K562 (cell line): ENCODE measurements at regions not wholly inside any gene's neighbourhood (a gene's known extent, or its start where the extent isn't known, plus 50 kb on each side); places are given as distances from the start of the nearest gene placed in this dataset.

ENCODE experiments used
- ATAC-seq: fragments of 200-7000 bp; cut with Tn5 transposase; 3 replicates; pipeline ENCODE4 v1.9.1; 2020; ENCODE audit warnings: moderate library complexity
- BruUV-seq: library from RNA; stranded (reverse); fragments of 400-500 nt; replicated peaks from 2 replicates; lab custom pipeline; 2021; lab: Mats Ljungman, UMichigan
- CTCF ChIA-PET: fragments of 300-600 bp; formaldehyde crosslinking; extraction: SDS; loops from one replicate; lab custom pipeline; 2021; ENCODE audit warnings: low intra/inter-chr PET ratio; lab: Yijun Ruan, JAX
- POLR2A ChIA-PET: fragments of 300-600, 350-650 bp; sonication (Branson Sonifier 250); formaldehyde crosslinking; extraction: SDS; loops from one replicate; lab custom pipeline; 2021; ENCODE audit warnings: antibody characterized with exemption, inconsistent platforms; lab: Yijun Ruan, JAX
- DNase-seq, 4 experiments: peaks; one replicate each; pipeline versions ENCODE4 v3.0.0 to v3.0.0-alpha.2; 2011 to 2018; ENCODE audit warnings: low spot score in 3 of 4, mixed read lengths in 3 of 4; ENCODE audit errors: extremely low read depth in 1 of 4
- FAIRE-seq: peaks from 2 replicates; lab custom pipeline; 2011; peaks lifted over from hg19 to GRCh38; lab: Jason Lieb, UNC
- H2AFZ ChIP-seq: 2 replicates; pipeline ENCODE4 v1.6.0; 2011; ENCODE audit warnings: low read depth, low read length, control low read depth, inconsistent platforms
- H3K27ac ChIP-seq: fragments of 200-600 bp; 3 replicates; pipeline ENCODE4 v1.8.0; 2011; ENCODE audit warnings: low read depth, mild to moderate bottlenecking, control low read depth, inconsistent platforms, low read length, moderate library complexity, mixed read lengths; ENCODE audit errors: extremely low read depth
- H3K27me3 ChIP-seq, 2 experiments: fragments of 300-600 bp in 1 of 2; 2 replicates in 1 of 2; 3 replicates in 1 of 2; pipeline versions ENCODE4 v1.6.0 to v1.8.0; 2011; ENCODE audit warnings: inconsistent platforms in 2 of 2, low read length in 2 of 2, mild to moderate bottlenecking in 1 of 2, mixed read lengths in 1 of 2, moderate library complexity in 1 of 2; ENCODE audit not compliant: control insufficient read depth in 2 of 2, insufficient read depth in 2 of 2
- H3K36me3 ChIP-seq: fragments of 300-600 bp; 3 replicates; pipeline ENCODE4 v1.8.0; 2011; ENCODE audit warnings: mild to moderate bottlenecking, low read length, inconsistent platforms; ENCODE audit not compliant: control insufficient read depth, insufficient read depth
- H3K4me1 ChIP-seq, 2 experiments: fragments of 200-600 bp in 1 of 2; replicated peaks in 1 of 2; 2 replicates in 1 of 2; 3 replicates in 1 of 2; pipeline versions ENCODE4 v1.5.1 to v1.8.0; 2011; ENCODE audit warnings: inconsistent platforms in 2 of 2, low read length in 2 of 2, mild to moderate bottlenecking in 1 of 2, mixed read lengths in 1 of 2, moderate library complexity in 1 of 2; ENCODE audit not compliant: control insufficient read depth in 2 of 2, insufficient read depth in 2 of 2
- H3K4me2 ChIP-seq: 2 replicates; pipeline ENCODE4 v1.6.1; 2011; ENCODE audit warnings: low read length, control low read depth, inconsistent platforms, mixed read lengths; ENCODE audit not compliant: insufficient read depth
- H3K4me3 ChIP-seq: fragments of 200-600 bp; sonication (generic), shearing (Covaris generic); 2 replicates; pipeline ENCODE4 v1.5.1; 2016; ENCODE audit warnings: control low read depth, inconsistent platforms
- H3K79me2 ChIP-seq: fragments of 200-600 bp; 3 replicates; pipeline ENCODE4 v1.8.0; 2011; ENCODE audit warnings: low read length, inconsistent platforms; ENCODE audit not compliant: control insufficient read depth, insufficient read depth
- H3K9ac ChIP-seq, 2 experiments: 2 replicates each; pipeline versions ENCODE4 v1.6.0 to v1.6.1; 2011; ENCODE audit warnings: low read depth in 2 of 2, low read length in 2 of 2, control low read depth in 1 of 2, inconsistent platforms in 1 of 2, mild to moderate bottlenecking in 1 of 2, mixed read lengths in 1 of 2; ENCODE audit not compliant: insufficient read depth in 1 of 2
- H3K9me1 ChIP-seq: one replicate; pipeline ENCODE4 v1.6.0; 2011; ENCODE audit warnings: inconsistent platforms, mild to moderate bottlenecking, low read length, moderate library complexity; ENCODE audit not compliant: control insufficient read depth, insufficient read depth
- H3K9me3 ChIP-seq: replicated peaks from 2 replicates; pipeline ENCODE4 v1.5.1; 2011; ENCODE audit warnings: low read depth, low read length, inconsistent platforms; ENCODE audit not compliant: control insufficient read depth, insufficient read depth
- H4K20me1 ChIP-seq: replicated peaks from 2 replicates; pipeline ENCODE4 v1.6.1; 2011; ENCODE audit warnings: low read length, inconsistent platforms, mixed read lengths; ENCODE audit not compliant: control insufficient read depth, insufficient read depth
- CBX1 ChIP-seq: sonication (generic); IDR thresholded peaks from 2 replicates; pipeline ENCODE4 v1.6.1; 2016; ENCODE audit warnings: antibody characterized with exemption, low read depth, mild to moderate bottlenecking
- CCNT2 ChIP-seq: IDR thresholded peaks from 2 replicates; pipeline ENCODE4 v1.6.1; 2011; ENCODE audit warnings: borderline replicate concordance, low read depth, mild to moderate bottlenecking, moderate library complexity, mixed read lengths, low read length; ENCODE audit not compliant: insufficient read length; ENCODE audit errors: extremely low read depth
- GTF2A2 ChIP-seq: IDR thresholded peaks from 2 replicates; pipeline ENCODE4 v1.6.1; 2016; ENCODE audit warnings: mild to moderate bottlenecking, missing genetic modification characterization, missing compliant biosample characterization
- HNRNPUL1 ChIP-seq: fragments of 200-400 bp; formaldehyde crosslinking; IDR thresholded peaks from 2 replicates; pipeline ENCODE4 v1.6.1; 2017; ENCODE audit warnings: low read length
- IRF2 ChIP-seq: sonication (generic); formaldehyde crosslinking; IDR thresholded peaks from 2 replicates; pipeline ENCODE4 v1.8.1; 2022; ENCODE audit warnings: mild to moderate bottlenecking, missing genetic modification reagents
- KAT2B ChIP-seq: IDR thresholded peaks from one replicate; pipeline ENCODE4 v1.6.1; 2012; ENCODE audit warnings: low read depth, mild to moderate bottlenecking, control low read depth, inconsistent platforms, low read length, moderate library complexity
- NCOA2 ChIP-seq, 2 experiments: fragments of 450-650 bp; IDR thresholded peaks; 2 replicates each; pipeline ENCODE4 v1.6.1; 2018; ENCODE audit warnings: mild to moderate bottlenecking in 2 of 2, moderate library complexity in 1 of 2; ENCODE audit not compliant: partially characterized antibody in 2 of 2
- PKNOX1 ChIP-seq: fragments of 450-650 bp; IDR thresholded peaks from 2 replicates; pipeline ENCODE4 v1.6.1; 2016
- SAFB ChIP-seq: fragments of 200-400 bp; formaldehyde crosslinking; IDR thresholded peaks from 2 replicates; pipeline ENCODE4 v1.6.1; 2017; ENCODE audit warnings: low read depth, low read length, borderline replicate concordance
- SREBF1 ChIP-seq: fragments of 150-350 bp; IDR thresholded peaks from 2 replicates; pipeline ENCODE4 v1.6.1; 2014; ENCODE audit warnings: antibody characterized with exemption, low read depth, low read length, borderline replicate concordance
- TCF3 ChIP-seq: sonication (generic); formaldehyde crosslinking; IDR thresholded peaks from 2 replicates; pipeline ENCODE4 v1.4.0; 2020; ENCODE audit warnings: mild to moderate bottlenecking, missing genetic modification reagents
- THRA ChIP-seq: fragments of 450-650 bp; IDR thresholded peaks from 2 replicates; pipeline ENCODE4 v1.6.1; 2017; ENCODE audit warnings: mild to moderate bottlenecking, moderate library complexity
- ZNF431 ChIP-seq: sonication (generic); formaldehyde crosslinking; IDR thresholded peaks from 2 replicates; pipeline ENCODE4 v1.8.0; 2022; ENCODE audit warnings: mild to moderate bottlenecking, missing genetic modification reagents
- ZNF561 ChIP-seq: fragments of 450-650 bp; formaldehyde crosslinking; conservative IDR thresholded peaks from 2 replicates; pipeline ENCODE4 v1.4.0; 2020; ENCODE audit warnings: mild to moderate bottlenecking, moderate library complexity
- WGBS: fragments of 100-300 bp; shearing (Covaris generic); methylation state at CpG from one replicate; pipeline ENCODE4 v1.1.6; 2016; ENCODE audit warnings: low coverage, mixed read lengths; ENCODE audit not compliant: insufficient coverage; ENCODE audit errors: missing lambda C conversion rate; 5-methylcytosine and 5-hydroxymethylcytosine counted together
- in situ Hi-C: fragments of 300-500 bp; cut with MboI; formaldehyde crosslinking; loops from 4 replicates; pipeline ENCODE4 v1.15.0; 2018; ENCODE audit warnings: inconsistent platforms, mixed read lengths
- intact Hi-C: fragments of 100-400 bp; cut with micrococcal nuclease; formaldehyde crosslinking; loops from 2 replicates; pipeline ENCODE4 v1.14.2; 2022
- TF ChIP-seq, protein P1 (sequence below): conservative IDR thresholded peaks from 2 replicates; pipeline ENCODE4 v1.6.1; 2011; ENCODE audit warnings: low read depth, mild to moderate bottlenecking, low read length; ENCODE audit not compliant: control insufficient read depth
- TF ChIP-seq, protein P2 (sequence below): sonication (generic); formaldehyde crosslinking; IDR thresholded peaks from 2 replicates; pipeline ENCODE4 v1.8.0; 2022; ENCODE audit warnings: mild to moderate bottlenecking, missing genetic modification reagents

GRCh38 chr10:27614776-27615175 lies 110.7 kb downstream of the RAB18 start:
- ChIA-PET CTCF (no interaction called here), POLR2A (no interaction called here)
- no peaks in the 10 kb centered on the region for H3K36me3 ChIP-seq
- in situ Hi-C loops = no loop called here
- H3K4me2 ChIP-seq = no peak overlapping the region
- no peak overlapping the region for H3K9ac ChIP-seq
- DNase-seq (no peak), FAIRE-seq (no peak), ATAC-seq (no peak)
- peaks cover 17 to 28% of the 10 kb centered on the region in 2 experiments; a peak in 4 of 5 replicates for H3K27me3 ChIP-seq
- WGBS = 0% methylated on average over 5 of the region's 6 CpGs
- TF ChIP-seq PKNOX1 (no peak), HNRNPUL1 (no peak), CCNT2 (no peak), CBX1 (no peak), ZNF561 (CRISPR knock-in tag) (no peak), IRF2 (no peak), SREBF1 (no peak), KAT2B (no peak), TCF3 (CRISPR knock-in tag) (no peak), NCOA2 (IDR thresholded peaks at IDR 0.05; ENCODE audit: partially characterized antibody in 2 of 2) (no peak), SAFB (no peak), ZNF431 (CRISPR knock-in tag) (no peak), THRA (no peak), GTF2A2 (tag) (no peak)
- TF ChIP-seq, protein P1, sequence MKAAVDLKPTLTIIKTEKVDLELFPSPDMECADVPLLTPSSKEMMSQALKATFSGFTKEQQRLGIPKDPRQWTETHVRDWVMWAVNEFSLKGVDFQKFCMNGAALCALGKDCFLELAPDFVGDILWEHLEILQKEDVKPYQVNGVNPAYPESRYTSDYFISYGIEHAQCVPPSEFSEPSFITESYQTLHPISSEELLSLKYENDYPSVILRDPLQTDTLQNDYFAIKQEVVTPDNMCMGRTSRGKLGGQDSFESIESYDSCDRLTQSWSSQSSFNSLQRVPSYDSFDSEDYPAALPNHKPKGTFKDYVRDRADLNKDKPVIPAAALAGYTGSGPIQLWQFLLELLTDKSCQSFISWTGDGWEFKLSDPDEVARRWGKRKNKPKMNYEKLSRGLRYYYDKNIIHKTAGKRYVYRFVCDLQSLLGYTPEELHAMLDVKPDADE = no peak
- TF ChIP-seq, protein P2, sequence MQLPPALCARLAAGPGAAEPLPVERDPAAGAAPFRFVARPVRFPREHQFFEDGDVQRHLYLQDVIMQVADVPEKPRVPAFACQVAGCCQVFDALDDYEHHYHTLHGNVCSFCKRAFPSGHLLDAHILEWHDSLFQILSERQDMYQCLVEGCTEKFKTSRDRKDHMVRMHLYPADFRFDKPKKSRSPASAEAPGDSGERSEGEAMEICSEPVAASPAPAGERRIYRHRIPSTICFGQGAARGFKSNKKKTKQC (CRISPR knock-in tag) = no peak
- H3K79me2 ChIP-seq = no peaks in the 10 kb centered on the region
- no TSS peak for BruUV-seq
- H3K4me1 ChIP-seq = no peaks in the 10 kb centered on the region
- H2AFZ ChIP-seq = no peak overlapping the region
- no peak overlapping the region for H3K4me3 ChIP-seq
- peaks cover 3% of the 10 kb centered on the region for H3K9me1 ChIP-seq
- H3K27ac ChIP-seq = no peak overlapping the region
- intact Hi-C loops = no loop called here
- no peaks in the 10 kb centered on the region for H3K9me3 ChIP-seq
- no peaks in the 10 kb centered on the region for H4K20me1 ChIP-seq
